Lower lobe of right lung (tissue), 2 donors: ENCODE measurements at regions not wholly inside any gene's neighbourhood (a gene's known extent, or its start where the extent isn't known, plus 50 kb on each side); places are given as distances from the start of the nearest gene placed in this dataset.

Experiments
- ATAC-seq, 2 donors: fragments of 200-7000 bp; cut with Tn5 transposase; one replicate each; pipeline ENCODE4 v1.9.1; 2020 to 2022; ENCODE audit warnings: mild to moderate bottlenecking in 2 of 2, moderate library complexity in 2 of 2
- DNase-seq: peaks from one replicate; pipeline ENCODE4 v3.0.0-alpha.2; 2020
- H3K27ac ChIP-seq: fragments of 200-600 bp; one replicate; pipeline ENCODE4 v1.8.0; 2022
- H3K27me3 ChIP-seq: fragments of 200-600 bp; one replicate; pipeline ENCODE4 v1.8.0; 2022; ENCODE audit warnings: low read depth
- H3K36me3 ChIP-seq: fragments of 200-600 bp; one replicate; pipeline ENCODE4 v1.8.0; 2022; ENCODE audit warnings: mild to moderate bottlenecking
- H3K4me1 ChIP-seq: fragments of 200-600 bp; one replicate; pipeline ENCODE4 v1.8.0; 2022
- H3K4me3 ChIP-seq: fragments of 200-600 bp; one replicate; pipeline ENCODE4 v1.8.0; 2022; ENCODE audit warnings: mild to moderate bottlenecking
- H3K9me3 ChIP-seq: fragments of 200-600 bp; one replicate; pipeline ENCODE4 v1.8.0; 2022
- CTCF ChIP-seq: fragments of 200-600 bp; IDR thresholded peaks from one replicate; pipeline ENCODE4 v1.8.0; 2022; ENCODE audit warnings: antibody characterized with exemption, mild to moderate bottlenecking
- intact Hi-C: fragments of 100-400 bp; cut with DNase I; formaldehyde crosslinking; loops from one replicate; pipeline ENCODE4 v1.11.0; 2022
- donor health status: DM: no; HTN: yes; CAD: no; lungs with severe emphysema.

- no peak for ATAC-seq
Measured at GRCh38 chr9:118104363-118104762, 400.2 kb downstream of the TLR4 start.

GRCh38 chr9:118108971-118109370 lies 404.8 kb downstream of the TLR4 start:
- no peaks in the 10 kb centered on the region for H3K4me1 ChIP-seq
- no peak overlapping the region for H3K4me3 ChIP-seq
- no peak for TF ChIP-seq CTCF
- DNase-seq: no peak
- no peak for ATAC-seq
- intact Hi-C loops: no loop called here
- H3K27ac ChIP-seq: no peak overlapping the region
- no peaks in the 10 kb centered on the region for H3K27me3 ChIP-seq
- no peaks in the 10 kb centered on the region for H3K9me3 ChIP-seq
- H3K36me3 ChIP-seq: no peaks in the 10 kb centered on the region

More at GRCh38 chr9:118104363-118104762, 400.2 kb downstream of the TLR4 start:
- Histone ChIP-seq H3K4me3 (no peak overlapping the region), H3K4me1 (no peaks in the 10 kb centered on the region), H3K36me3 (no peaks in the 10 kb centered on the region), H3K27ac (no peak overlapping the region), H3K9me3 (no peaks in the 10 kb centered on the region), H3K27me3 (no peaks in the 10 kb centered on the region)
- no peak for TF ChIP-seq CTCF
- no peak for DNase-seq
- intact Hi-C loops: no loop called here

GRCh38 chr9:118109542-118109941 lies 405.3 kb downstream of the TLR4 start:
- no peak overlapping the region for H3K4me3 ChIP-seq
- ATAC-seq (no peak), DNase-seq (no peak)
- intact Hi-C loops: no loop called here
- no peak for TF ChIP-seq CTCF
- no peak overlapping the region for H3K27ac ChIP-seq
- H3K4me1 ChIP-seq: no peaks in the 10 kb centered on the region
- no peaks in the 10 kb centered on the region for H3K27me3 ChIP-seq
- no peaks in the 10 kb centered on the region for H3K36me3 ChIP-seq
- H3K9me3 ChIP-seq: no peaks in the 10 kb centered on the region

- TF ChIP-seq CTCF: no peak
- DNase-seq: no peak
- no peaks in the 10 kb centered on the region for H3K36me3 ChIP-seq
- no peak for ATAC-seq
- H3K9me3 ChIP-seq: no peaks in the 10 kb centered on the region
- no peak overlapping the region for H3K27ac ChIP-seq
- intact Hi-C loops: no loop called here
- H3K4me1 ChIP-seq: no peaks in the 10 kb centered on the region
- H3K27me3 ChIP-seq: no peaks in the 10 kb centered on the region
- no peak overlapping the region for H3K4me3 ChIP-seq
Measured at GRCh38 chr9:118121361-118121760, 417.2 kb downstream of the TLR4 start.

GRCh38 chr9:118128313-118128712 lies 424.1 kb downstream of the TLR4 start:
- no peaks in the 10 kb centered on the region for H3K9me3 ChIP-seq
- no peaks in the 10 kb centered on the region for H3K36me3 ChIP-seq
- ATAC-seq (peak in 1 of 2 donors; percentile 29), DNase-seq (no peak)
- H3K4me1 ChIP-seq: no peaks in the 10 kb centered on the region
- no peaks in the 10 kb centered on the region for H3K27me3 ChIP-seq
- no peak overlapping the region for H3K4me3 ChIP-seq
- TF ChIP-seq CTCF: no peak
- intact Hi-C loops: no loop called here
- H3K27ac ChIP-seq: no peak overlapping the region

- no peak for TF ChIP-seq CTCF
- Histone ChIP-seq H3K4me1 (no peaks in the 10 kb centered on the region), H3K9me3 (no peaks in the 10 kb centered on the region), H3K4me3 (no peak overlapping the region), H3K36me3 (no peaks in the 10 kb centered on the region), H3K27me3 (no peaks in the 10 kb centered on the region), H3K27ac (no peak overlapping the region)
- DNase-seq (no peak), ATAC-seq (no peak)
- intact Hi-C loops: no loop called here
Measured at GRCh38 chr9:118129541-118129940, 425.3 kb downstream of the TLR4 start.
